Endothelial cell of hepatic sinusoid (primary cell): ENCODE measurements at regions not wholly inside any gene's neighbourhood (a gene's known extent, or its start where the extent isn't known, plus 50 kb on each side); places are given as distances from the start of the nearest gene placed in this dataset.

ENCODE experiments used
- in situ Hi-C: cut with HindIII; loops from 2 replicates; pipeline ENCODE4 v1.10.0; 2017; ENCODE audit warnings: low sequenced_read_pairs

DNA sequence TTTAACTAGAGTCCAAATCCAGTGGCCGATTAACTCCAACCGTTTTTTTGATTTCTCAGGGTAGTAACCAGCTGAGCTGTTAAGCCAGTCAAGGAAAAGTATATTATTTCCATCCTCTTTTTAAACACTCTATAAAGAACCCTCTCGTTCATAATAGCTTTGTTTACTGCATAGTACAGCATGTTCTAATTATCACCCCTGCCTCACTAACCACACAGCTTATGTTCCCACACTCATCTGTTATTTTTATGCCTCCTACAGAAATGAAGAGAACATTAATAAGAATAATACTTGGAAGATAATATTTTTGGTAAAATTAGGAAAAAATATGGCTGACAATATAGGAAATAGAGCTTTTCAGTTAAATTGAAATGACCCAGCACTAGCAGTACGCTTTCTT, 2132.8 kb upstream of the CELF4 start:
- in situ Hi-C loops, result no loop called here

GRCh38 chr18:39693359-39693758, 2127.8 kb upstream of the CELF4 start:
- in situ Hi-C loops, result no loop called here

DNA sequence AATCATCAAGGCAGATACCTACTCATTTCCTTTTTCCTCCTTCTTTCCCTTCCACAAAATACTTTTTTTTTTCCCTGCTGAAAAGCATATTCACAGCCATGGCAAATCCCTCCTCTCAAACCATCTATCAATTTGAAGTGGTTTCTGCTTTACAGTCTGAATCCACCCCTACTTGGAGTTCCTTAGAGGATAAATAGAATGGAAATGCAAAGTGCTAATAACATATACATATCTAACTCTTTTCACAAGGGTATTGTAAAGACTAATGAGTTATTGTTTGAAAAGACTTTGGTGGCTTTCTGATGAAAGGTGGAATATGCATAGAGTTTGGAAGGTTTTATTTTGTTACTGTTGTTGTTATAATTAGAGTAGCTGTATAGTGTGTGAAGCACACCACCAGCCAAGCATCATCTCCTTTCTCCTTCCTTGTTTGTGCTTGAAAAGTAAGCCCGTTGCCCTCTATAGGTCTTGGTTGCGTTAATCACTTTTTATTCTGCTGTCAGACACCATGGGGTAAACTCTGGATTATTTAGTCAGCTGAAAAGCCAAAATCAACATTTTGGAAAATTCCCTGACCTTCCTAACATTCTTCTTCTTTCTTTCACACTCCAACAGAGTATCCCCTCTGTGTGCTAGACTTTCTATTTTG, 2126.9 kb upstream of the CELF4 start:
- in situ Hi-C loops, result no loop called here

GRCh38 chr18:39685303-39685902, 2119.8 kb upstream of the CELF4 start:
- in situ Hi-C loops, result no loop called here

GRCh38 chr18:39681061-39681460, 2115.5 kb upstream of the CELF4 start:
- in situ Hi-C loops, result no loop called here

DNA sequence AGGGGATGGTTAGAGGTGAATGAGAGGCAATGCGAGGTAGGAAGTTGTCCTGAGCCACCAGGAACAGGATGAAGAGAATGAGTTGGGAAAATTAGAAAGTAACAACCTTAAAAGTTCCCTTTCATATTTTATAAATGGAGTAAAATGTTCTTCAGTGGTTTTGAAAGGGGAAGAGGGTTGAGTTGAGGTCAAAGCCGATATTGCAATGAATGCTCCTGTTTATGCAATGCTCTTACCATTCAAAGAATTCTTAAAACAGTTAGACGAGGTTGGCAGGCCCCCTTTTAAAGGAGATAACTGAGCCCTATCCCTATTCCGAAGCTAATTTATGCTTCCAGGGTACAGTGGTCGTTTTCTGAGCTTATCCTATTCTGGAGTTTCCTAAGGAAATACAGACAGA, 2110.3 kb upstream of the CELF4 start:
- in situ Hi-C loops, result no loop called here

GRCh38 chr18:39675368-39675767, 2109.8 kb upstream of the CELF4 start:
- in situ Hi-C loops, result no loop called here

- in situ Hi-C loops, result no loop called here
These were observed 2106.6 kb upstream of the CELF4 start for GRCh38 chr18:39672171-39672570.

DNA sequence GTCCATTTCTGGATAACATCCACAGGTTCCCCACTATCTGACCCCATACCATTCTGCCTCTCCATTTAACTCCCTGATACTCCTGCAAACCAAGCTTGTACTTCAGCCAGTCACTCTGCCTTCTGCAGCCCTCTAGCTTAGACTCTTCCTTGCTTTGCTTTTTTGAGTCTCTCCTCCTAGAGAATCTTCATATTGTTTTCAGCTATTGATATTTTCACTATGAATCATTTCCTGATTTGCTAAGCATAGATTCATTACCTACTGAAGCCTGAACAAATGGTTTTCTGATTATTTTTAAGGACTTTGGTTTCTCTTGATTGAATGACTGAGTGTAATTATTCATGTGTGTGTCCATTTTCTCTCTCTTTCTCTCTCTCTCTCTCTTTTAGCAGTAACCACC, 2102.3 kb upstream of the CELF4 start:
- in situ Hi-C loops, result no loop called here

- in situ Hi-C loops, result no loop called here
These were observed 2100.9 kb upstream of the CELF4 start for GRCh38 chr18:39666541-39666940.

DNA sequence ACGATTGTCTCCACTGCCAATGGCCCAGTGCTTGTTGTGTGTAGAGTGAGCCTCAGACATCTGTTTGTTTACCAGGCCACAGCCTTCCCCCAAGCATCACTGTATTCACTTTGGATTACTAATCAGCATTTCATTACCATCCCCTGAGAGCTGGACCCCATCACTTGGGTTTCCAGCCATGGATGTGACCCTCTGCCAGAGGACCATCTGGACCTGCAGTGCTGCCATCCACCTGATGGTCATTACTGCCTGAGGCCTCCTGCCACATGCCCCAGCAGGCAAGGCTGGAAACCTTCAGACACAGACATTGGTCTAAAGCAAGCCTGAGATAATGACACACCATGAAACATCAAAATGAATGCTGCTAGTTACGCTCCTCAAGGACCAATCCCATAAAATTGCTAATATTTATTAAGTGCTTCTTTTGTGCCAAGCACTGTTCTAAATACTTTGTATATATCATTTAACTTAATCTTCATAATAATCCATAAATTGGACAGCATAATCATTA, 2096.3 kb upstream of the CELF4 start:
- in situ Hi-C loops, result no loop called here

DNA sequence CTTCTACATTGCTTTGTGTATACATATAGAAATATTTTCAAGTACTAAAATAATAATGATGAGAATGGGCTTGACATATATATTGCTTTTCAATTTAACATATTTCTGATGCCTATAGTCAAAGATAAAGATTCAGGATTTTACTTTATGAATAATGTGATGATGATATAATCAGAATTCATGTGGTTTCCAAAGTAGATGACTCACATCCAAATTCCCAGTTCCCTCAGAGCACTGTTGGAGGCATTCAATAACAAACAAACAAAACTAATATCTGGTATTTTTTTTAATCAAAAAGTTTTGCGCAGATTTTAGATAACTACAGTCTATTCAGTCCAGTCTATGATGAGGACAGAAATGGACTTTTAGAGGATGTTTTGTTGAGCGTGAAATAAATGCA, 2094.5 kb upstream of the CELF4 start:
- in situ Hi-C loops, result no loop called here

DNA sequence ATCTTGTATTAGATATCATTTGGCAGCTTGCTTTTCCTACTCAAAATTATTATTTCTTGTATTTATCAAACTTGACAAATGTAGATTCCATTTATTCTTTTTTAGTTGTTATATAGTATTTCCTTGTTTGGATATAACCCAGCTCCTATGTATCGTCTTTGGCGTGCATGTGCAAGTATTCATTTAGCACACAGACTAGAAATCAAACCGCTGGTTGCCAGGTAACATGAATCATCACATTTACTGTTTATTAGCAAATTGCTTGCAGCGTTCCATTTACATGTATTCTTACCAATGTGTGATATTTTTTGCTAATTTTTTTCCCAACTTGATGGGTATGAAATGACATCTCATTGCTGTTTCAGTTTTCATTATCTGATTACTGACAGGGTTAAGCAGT, 2089.7 kb upstream of the CELF4 start:
- in situ Hi-C loops, result no loop called here

- in situ Hi-C loops, result no loop called here
These were observed 2087.6 kb upstream of the CELF4 start for GRCh38 chr18:39653221-39653620.

GRCh38 chr18:39648616-39649015, 2083.0 kb upstream of the CELF4 start:
- in situ Hi-C loops, result no loop called here

GRCh38 chr18:39647627-39648534, 2082.3 kb upstream of the CELF4 start:
- in situ Hi-C loops, result no loop called here

DNA sequence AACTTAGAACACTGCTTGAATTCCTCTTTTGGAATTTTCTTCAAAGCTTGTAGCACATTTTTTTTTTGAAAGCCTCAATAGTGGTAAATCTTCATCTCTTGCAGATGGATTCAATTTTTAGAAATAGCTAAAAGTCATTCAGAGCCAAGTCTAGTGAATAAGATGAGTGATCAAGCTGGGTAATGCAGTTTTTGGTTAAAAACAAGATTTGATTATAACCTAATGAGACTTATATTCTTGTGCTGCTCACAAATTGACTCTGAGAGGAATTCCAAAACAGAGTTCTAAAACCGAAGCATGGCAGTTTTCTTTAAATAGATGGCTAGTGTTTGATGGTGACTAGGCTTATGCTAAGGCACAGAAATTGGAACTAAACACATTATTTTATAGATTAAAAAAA, 2072.6 kb upstream of the CELF4 start:
- in situ Hi-C loops, result no loop called here

- in situ Hi-C loops, result no loop called here
These were observed 2071.3 kb upstream of the CELF4 start for GRCh38 chr18:39636931-39637330.

DNA sequence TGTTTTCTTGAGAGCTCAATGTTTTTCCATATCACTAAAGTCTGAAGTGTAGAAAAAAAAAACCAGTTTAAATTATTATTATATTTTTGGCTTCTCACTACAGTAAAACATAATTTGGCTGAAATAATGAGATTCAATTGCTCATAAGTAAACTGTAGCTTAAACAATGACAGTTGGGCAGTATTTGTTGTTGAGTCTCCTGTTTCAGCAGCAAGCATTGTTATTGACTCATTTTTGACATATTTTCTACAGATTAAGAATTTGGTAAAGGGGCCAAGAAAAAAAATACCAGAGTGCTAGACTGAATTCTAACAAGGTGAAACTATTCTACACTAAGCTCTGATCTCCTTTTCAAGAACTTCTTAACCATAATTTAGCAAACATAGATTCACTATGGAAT, 2070.4 kb upstream of the CELF4 start:
- in situ Hi-C loops, result no loop called here

DNA sequence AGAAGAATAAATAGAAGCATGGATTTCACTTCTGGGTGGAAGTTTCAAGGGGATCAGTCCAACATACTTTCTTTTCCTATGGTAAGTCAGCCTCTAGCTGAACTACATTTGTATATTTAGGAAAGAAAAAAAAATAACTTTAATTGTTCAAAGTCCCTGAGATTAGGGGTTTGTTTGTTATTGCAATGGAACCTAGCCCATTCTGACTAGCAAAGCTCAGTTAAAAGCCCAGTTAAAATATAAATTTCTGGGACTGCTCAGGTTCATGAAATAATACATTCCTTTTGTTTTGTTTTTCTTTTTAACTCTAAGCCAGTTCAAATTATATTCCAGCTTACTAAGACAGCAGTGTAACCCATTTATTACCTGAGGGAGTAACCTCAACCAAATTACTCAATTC, 2069.6 kb upstream of the CELF4 start:
- in situ Hi-C loops, result no loop called here

DNA sequence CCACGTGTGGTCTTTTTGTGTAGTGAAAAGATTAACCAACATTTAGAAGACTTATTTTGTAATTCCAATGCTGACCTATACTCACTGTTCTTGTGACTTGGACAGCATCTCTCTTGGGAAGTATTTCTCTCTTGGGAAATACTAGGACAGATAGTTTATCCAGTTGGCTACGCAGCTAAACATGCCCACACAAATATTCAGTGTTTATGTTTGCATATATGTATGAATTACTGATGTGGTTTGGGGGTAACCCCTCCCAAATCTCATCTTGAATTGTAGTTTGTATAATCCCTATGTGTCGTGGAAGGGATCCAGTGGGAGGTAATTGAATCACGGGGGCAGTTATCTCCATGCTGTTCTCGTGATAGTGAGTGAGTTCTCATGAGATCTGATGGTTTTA, 2062.3 kb upstream of the CELF4 start:
- in situ Hi-C loops, result no loop called here

GRCh38 chr18:39624961-39625360, 2059.4 kb upstream of the CELF4 start:
- in situ Hi-C loops, result no loop called here
